ENCODE measurements at regions not wholly inside any gene's neighbourhood (a gene's known extent, or its start where the extent isn't known, plus 50 kb on each side); places are given as distances from the start of the nearest gene placed in this dataset.

DNA sequence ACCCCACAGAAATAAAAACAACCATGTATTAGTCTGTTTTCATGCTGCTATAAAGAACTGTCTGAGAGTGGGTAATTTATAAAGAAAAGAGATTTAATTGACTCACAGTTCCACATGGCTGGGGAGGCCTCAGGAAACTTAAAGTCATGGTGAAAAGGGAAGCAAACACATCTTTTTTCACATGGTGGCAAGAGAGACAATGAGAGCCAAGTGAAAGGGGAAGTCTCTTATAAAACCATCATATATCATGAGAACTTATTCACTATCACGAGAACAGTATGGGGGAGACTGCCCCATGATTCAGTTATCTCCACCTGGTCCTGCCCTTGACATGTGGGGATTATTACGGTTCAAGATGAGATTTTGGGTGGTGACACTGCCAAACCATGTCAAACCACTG, 141.5 kb downstream of the ZMAT3 start:
- H3K27me3 ChIP-seq (ENCODE audit: control insufficient read depth, insufficient read depth, low read length, poor library complexity, severe bottlenecking): no peaks in the 10 kb centered on the region
- peaks cover 35% of the 10 kb centered on the region for H3K9me3 Mint-ChIP-seq
- H3K9me3 ChIP-seq (ENCODE audit: control insufficient read depth, low read length): peaks cover 21% of the 10 kb centered on the region
- DNase-seq: no peak
- TF ChIP-seq CTCF (conservative IDR thresholded peaks at IDR 0.05): no peak
- 97% methylated on average over 2 of the region's 2 CpGs; no CpG with 5 or more reads in 1 of the 2 experiments for WGBS, 2 experiments (ENCODE audit: insufficient coverage in 1 of 2, insufficient read length in 1 of 2)
- no peaks in the 10 kb centered on the region for H3K4me1 ChIP-seq (ENCODE audit: control insufficient read depth, insufficient read depth, low read length)
- H3K4me3 ChIP-seq (ENCODE audit: low read length): no peak overlapping the region
- H3K27ac ChIP-seq (ENCODE audit: low read depth, low read length): no peak overlapping the region
- H3K4me3 Mint-ChIP-seq: no peak overlapping the region
- peaks cover 2% of the 10 kb centered on the region for H3K4me1 Mint-ChIP-seq
- no peaks in the 10 kb centered on the region for H3K36me3 Mint-ChIP-seq (ENCODE audit: low read depth)
- H3K27me3 Mint-ChIP-seq (ENCODE audit: insufficient read depth): no peaks in the 10 kb centered on the region
- H3K27ac Mint-ChIP-seq: no peak overlapping the region
- no peaks in the 10 kb centered on the region for H3K36me3 ChIP-seq (ENCODE audit: control insufficient read depth, insufficient read depth, low read length)
- H3K9ac ChIP-seq (ENCODE audit: extremely low read depth, low read length, poor library complexity, severe bottlenecking): no peak overlapping the region

DNA sequence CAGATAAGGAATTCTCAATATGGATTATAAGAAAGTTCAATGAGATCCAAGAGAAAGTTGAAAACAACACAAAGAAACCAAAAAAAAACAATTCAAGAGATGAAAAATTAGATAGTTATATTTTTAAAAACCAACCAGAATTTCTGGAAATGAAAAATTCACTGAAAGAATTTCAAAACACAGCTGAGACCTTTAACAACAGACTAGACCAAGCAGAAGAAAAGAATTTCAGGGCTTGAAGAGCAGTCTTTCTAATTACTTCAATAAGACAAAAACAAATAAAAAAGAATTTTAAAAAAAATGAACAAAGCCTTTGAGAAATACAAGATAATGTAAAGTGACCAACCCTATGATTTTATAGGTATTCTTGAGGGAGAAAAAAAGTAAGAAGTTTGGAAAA, 155.4 kb downstream of the ZMAT3 start:
- Histone ChIP-seq H3K36me3 (ENCODE audit: control insufficient read depth, insufficient read depth, low read length) (no peaks in the 10 kb centered on the region), H3K4me1 (ENCODE audit: control insufficient read depth, insufficient read depth, low read length) (no peaks in the 10 kb centered on the region), H3K27ac (ENCODE audit: low read depth, low read length) (no peak overlapping the region), H3K4me3 (ENCODE audit: low read length) (no peak overlapping the region), H3K9me3 (ENCODE audit: control insufficient read depth, low read length) (peaks cover 24% of the 10 kb centered on the region), H3K9ac (ENCODE audit: extremely low read depth, low read length, poor library complexity, severe bottlenecking) (no peak overlapping the region), H3K27me3 (ENCODE audit: control insufficient read depth, insufficient read depth, low read length, poor library complexity, severe bottlenecking) (no peaks in the 10 kb centered on the region)
- Mint-ChIP-seq H3K4me1 (no peaks in the 10 kb centered on the region), H3K27ac (no peak overlapping the region), H3K27me3 (ENCODE audit: insufficient read depth) (peaks cover 1% of the 10 kb centered on the region), H3K9me3 (peaks cover 28% of the 10 kb centered on the region), H3K4me3 (no peak overlapping the region), H3K36me3 (ENCODE audit: low read depth) (no peaks in the 10 kb centered on the region)
- no peak for TF ChIP-seq CTCF (conservative IDR thresholded peaks at IDR 0.05)
- no peak for DNase-seq

DNA sequence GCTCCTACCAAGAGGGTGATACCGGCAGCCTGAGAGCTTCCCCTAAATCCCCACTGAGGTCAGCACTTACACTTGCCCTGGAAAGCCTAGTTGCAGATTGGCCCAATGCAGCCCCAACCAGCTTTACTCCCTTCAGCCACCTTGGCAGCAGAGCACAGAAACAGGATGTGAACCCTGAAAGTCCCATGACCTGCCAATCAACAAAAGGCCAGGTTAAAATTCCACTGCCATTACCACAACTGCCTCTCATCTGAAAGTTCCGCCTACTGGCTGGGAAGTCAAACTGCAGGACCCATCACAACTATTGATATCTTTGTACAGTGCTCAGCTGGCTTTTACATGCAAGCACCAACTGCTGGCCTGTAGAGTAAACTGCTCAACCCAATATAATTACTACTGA, 156.2 kb downstream of the ZMAT3 start:
- no peaks in the 10 kb centered on the region for H3K27me3 ChIP-seq (ENCODE audit: control insufficient read depth, insufficient read depth, low read length, poor library complexity, severe bottlenecking)
- H3K9ac ChIP-seq (ENCODE audit: extremely low read depth, low read length, poor library complexity, severe bottlenecking): no peak overlapping the region
- Mint-ChIP-seq H3K4me1 (no peaks in the 10 kb centered on the region), H3K4me3 (no peak overlapping the region), H3K36me3 (ENCODE audit: low read depth) (no peaks in the 10 kb centered on the region), H3K9me3 (peaks cover 28% of the 10 kb centered on the region), H3K27me3 (ENCODE audit: insufficient read depth) (peaks cover 1% of the 10 kb centered on the region), H3K27ac (no peak overlapping the region)
- TF ChIP-seq CTCF (conservative IDR thresholded peaks at IDR 0.05): no peak
- H3K4me3 ChIP-seq (ENCODE audit: low read length): no peak overlapping the region
- no peaks in the 10 kb centered on the region for H3K36me3 ChIP-seq (ENCODE audit: control insufficient read depth, insufficient read depth, low read length)
- H3K4me1 ChIP-seq (ENCODE audit: control insufficient read depth, insufficient read depth, low read length): no peaks in the 10 kb centered on the region
- H3K27ac ChIP-seq (ENCODE audit: low read depth, low read length): no peak overlapping the region
- WGBS, 2 experiments (ENCODE audit: insufficient coverage in 1 of 2, insufficient read length in 1 of 2): 60 to 95% methylated on average over 1 to 2 of the region's 2 CpGs
- DNase-seq: no peak
- peaks cover 24% of the 10 kb centered on the region for H3K9me3 ChIP-seq (ENCODE audit: control insufficient read depth, low read length)

Measured in endodermal cell (in vitro differentiated cells).